GM23338 (cell line): ENCODE measurements at regions not wholly inside any gene's neighbourhood (a gene's known extent, or its start where the extent isn't known, plus 50 kb on each side); places are given as distances from the start of the nearest gene placed in this dataset.

Source experiments
- CREB1 ChIP-seq: fragments of 250-450 bp; sonication (Bioruptor Pico); IDR thresholded peaks from 2 replicates; pipeline ENCODE4 v1.5.0; 2020; ENCODE audit warnings: low read depth, mild to moderate bottlenecking, moderate library complexity
- EZH2 ChIP-seq: fragments of 200-600 bp; sonication (generic); IDR thresholded peaks from one replicate; pipeline ENCODE4 v1.8.0; 2017; ENCODE audit warnings: antibody characterized with exemption, mild to moderate bottlenecking, low read depth; ENCODE audit not compliant: unreplicated experiment
- EZH2phosphoT487 ChIP-seq: fragments of 200-600 bp; sonication (generic); IDR thresholded peaks from one replicate; pipeline ENCODE4 v1.8.1; 2018; ENCODE audit warnings: antibody characterized with exemption; ENCODE audit not compliant: unreplicated experiment
- JUNB ChIP-seq: IDR thresholded peaks from one replicate; pipeline ENCODE4 v1.6.1; 2016; ENCODE audit warnings: antibody characterized with exemption; ENCODE audit not compliant: unreplicated experiment
- NANOG ChIP-seq: IDR thresholded peaks from 2 replicates; pipeline ENCODE4 v1.6.1; 2016; ENCODE audit warnings: antibody characterized with exemption, borderline replicate concordance
- POLR2AphosphoS5 ChIP-seq: IDR thresholded peaks from 2 replicates; pipeline ENCODE4 v1.6.1; 2016; ENCODE audit warnings: antibody characterized with exemption, low read depth
- ZNF114 ChIP-seq: fragments of 250-450 bp; sonication (Bioruptor Pico); IDR thresholded peaks from 2 replicates; pipeline ENCODE4 v1.5.0; 2020; ENCODE audit warnings: mild to moderate bottlenecking, moderate library complexity
- TF ChIP-seq, protein P1 (sequence below), 2 experiments: fragments of 200-600 bp in 1 of 2; sonication (generic) in 1 of 2; conservative IDR thresholded peaks; 2 replicates each; pipeline versions ENCODE4 v1.5.1 to v1.6.1; 2016 to 2017; ENCODE audit warnings: antibody characterized with exemption in 2 of 2, low read depth in 2 of 2, mild to moderate bottlenecking in 2 of 2, moderate library complexity in 1 of 2
- TF ChIP-seq, protein P2 (sequence below): IDR thresholded peaks from one replicate; pipeline ENCODE4 v1.6.1; 2018; ENCODE audit warnings: antibody characterized with exemption; ENCODE audit not compliant: unreplicated experiment

DNA sequence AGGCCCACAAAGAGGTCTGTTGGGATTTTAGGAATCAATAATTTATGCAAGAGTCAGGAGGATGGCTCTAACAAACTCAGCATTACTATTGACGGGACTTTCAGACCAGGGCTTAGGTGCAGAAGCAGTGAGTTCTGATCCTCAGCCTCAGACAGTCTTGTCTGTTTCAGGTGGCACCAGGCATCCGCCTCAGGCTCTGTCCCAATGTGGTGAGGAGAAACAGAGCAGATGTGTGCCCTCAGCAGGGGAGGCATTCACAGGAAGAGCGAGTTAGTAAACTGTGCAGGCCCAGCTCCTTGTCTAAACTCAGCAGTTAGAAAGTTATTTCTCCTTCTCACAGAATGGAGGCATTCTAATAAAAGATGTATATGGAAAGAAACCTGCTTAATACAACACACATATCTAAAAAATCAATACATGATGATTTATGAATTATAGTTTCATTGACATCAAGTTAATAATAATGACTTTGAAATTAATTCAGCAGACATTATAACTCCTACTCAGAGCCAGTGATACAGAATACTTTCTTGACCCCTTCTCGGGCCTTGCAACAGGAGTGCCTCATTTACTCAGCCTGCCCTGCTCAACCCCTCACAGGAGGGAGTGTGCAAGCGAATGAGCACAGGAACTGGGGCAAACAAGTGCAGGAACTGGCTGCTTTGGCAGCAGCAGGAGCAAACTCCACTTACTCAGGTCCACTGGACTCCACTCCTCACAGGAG, 202.8 kb upstream of the SMIM31 start:
- TF ChIP-seq, protein P1, sequence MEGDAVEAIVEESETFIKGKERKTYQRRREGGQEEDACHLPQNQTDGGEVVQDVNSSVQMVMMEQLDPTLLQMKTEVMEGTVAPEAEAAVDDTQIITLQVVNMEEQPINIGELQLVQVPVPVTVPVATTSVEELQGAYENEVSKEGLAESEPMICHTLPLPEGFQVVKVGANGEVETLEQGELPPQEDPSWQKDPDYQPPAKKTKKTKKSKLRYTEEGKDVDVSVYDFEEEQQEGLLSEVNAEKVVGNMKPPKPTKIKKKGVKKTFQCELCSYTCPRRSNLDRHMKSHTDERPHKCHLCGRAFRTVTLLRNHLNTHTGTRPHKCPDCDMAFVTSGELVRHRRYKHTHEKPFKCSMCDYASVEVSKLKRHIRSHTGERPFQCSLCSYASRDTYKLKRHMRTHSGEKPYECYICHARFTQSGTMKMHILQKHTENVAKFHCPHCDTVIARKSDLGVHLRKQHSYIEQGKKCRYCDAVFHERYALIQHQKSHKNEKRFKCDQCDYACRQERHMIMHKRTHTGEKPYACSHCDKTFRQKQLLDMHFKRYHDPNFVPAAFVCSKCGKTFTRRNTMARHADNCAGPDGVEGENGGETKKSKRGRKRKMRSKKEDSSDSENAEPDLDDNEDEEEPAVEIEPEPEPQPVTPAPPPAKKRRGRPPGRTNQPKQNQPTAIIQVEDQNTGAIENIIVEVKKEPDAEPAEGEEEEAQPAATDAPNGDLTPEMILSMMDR (conservative IDR thresholded peaks at IDR 0.05; ENCODE audit: low read depth in 2 of 2) = no peak
- TF ChIP-seq POLR2AphosphoS5 (no peak), JUNB (no peak), EZH2 (no peak), CREB1 (CRISPR knock-in tag) (no peak), EZH2phosphoT487 (no peak), NANOG (no peak), ZNF114 (CRISPR knock-in tag) (no peak)
- TF ChIP-seq, protein P2, sequence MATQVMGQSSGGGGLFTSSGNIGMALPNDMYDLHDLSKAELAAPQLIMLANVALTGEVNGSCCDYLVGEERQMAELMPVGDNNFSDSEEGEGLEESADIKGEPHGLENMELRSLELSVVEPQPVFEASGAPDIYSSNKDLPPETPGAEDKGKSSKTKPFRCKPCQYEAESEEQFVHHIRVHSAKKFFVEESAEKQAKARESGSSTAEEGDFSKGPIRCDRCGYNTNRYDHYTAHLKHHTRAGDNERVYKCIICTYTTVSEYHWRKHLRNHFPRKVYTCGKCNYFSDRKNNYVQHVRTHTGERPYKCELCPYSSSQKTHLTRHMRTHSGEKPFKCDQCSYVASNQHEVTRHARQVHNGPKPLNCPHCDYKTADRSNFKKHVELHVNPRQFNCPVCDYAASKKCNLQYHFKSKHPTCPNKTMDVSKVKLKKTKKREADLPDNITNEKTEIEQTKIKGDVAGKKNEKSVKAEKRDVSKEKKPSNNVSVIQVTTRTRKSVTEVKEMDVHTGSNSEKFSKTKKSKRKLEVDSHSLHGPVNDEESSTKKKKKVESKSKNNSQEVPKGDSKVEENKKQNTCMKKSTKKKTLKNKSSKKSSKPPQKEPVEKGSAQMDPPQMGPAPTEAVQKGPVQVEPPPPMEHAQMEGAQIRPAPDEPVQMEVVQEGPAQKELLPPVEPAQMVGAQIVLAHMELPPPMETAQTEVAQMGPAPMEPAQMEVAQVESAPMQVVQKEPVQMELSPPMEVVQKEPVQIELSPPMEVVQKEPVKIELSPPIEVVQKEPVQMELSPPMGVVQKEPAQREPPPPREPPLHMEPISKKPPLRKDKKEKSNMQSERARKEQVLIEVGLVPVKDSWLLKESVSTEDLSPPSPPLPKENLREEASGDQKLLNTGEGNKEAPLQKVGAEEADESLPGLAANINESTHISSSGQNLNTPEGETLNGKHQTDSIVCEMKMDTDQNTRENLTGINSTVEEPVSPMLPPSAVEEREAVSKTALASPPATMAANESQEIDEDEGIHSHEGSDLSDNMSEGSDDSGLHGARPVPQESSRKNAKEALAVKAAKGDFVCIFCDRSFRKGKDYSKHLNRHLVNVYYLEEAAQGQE = no peak
